IMR-90 (cell line): ENCODE measurements at regions not wholly inside any gene's neighbourhood (a gene's known extent, or its start where the extent isn't known, plus 50 kb on each side); places are given as distances from the start of the nearest gene placed in this dataset.

ENCODE experiments used
- ATAC-seq: fragments of 200-7000 bp; cut with Tn5 transposase; 2 replicates; pipeline ENCODE4 v1.9.1; 2020; ENCODE audit warnings: low read depth, mild to moderate bottlenecking, moderate library complexity
- BruUV-seq: library from RNA; stranded (reverse); fragments of 400-500 nt; replicated peaks from 2 replicates; lab custom pipeline; 2021; lab: Mats Ljungman, UMichigan
- CTCF ChIA-PET: fragments of 300-600 bp; formaldehyde crosslinking; extraction: SDS; loops from one replicate; lab custom pipeline; 2021; ENCODE audit warnings: antibody characterized with exemption; lab: Yijun Ruan, JAX
- POLR2A ChIA-PET: fragments of 300-600 bp; sonication (Branson Sonifier 250); formaldehyde crosslinking; loops from one replicate; lab custom pipeline; 2022; ENCODE audit warnings: antibody characterized with exemption; ENCODE audit not compliant: unreplicated experiment; lab: Charles Lee
- DNase-seq: peaks from one replicate; pipeline ENCODE4 v3.0.0; 2013
- H2AFZ ChIP-seq: replicated peaks from 2 replicates; pipeline ENCODE3; 2013; ENCODE audit warnings: low read length, mild to moderate bottlenecking; ENCODE audit not compliant: poor library complexity
- H2AK5ac ChIP-seq: 2 replicates; pipeline ENCODE4 v1.6.1; 2013; ENCODE audit warnings: low read depth, low read length, inconsistent platforms
- H2AK9ac ChIP-seq: replicated peaks from 2 replicates; pipeline ENCODE3; 2013; ENCODE audit warnings: mild to moderate bottlenecking, low read depth, low read length, moderate library complexity; ENCODE audit not compliant: poor library complexity
- H2BK120ac ChIP-seq: 2 replicates; pipeline ENCODE4 v1.6.1; 2013; ENCODE audit warnings: low read depth, low read length, inconsistent platforms
- H2BK15ac ChIP-seq: 3 replicates; pipeline ENCODE4 v1.6.1; 2013; ENCODE audit warnings: low read depth, low read length, inconsistent platforms
- H2BK20ac ChIP-seq: 2 replicates; pipeline ENCODE4 v1.6.1; 2013; ENCODE audit warnings: low read depth, mild to moderate bottlenecking, inconsistent platforms, low read length, moderate library complexity
- H2BK5ac ChIP-seq: 2 replicates; pipeline ENCODE4 v1.6.1; 2013; ENCODE audit warnings: mild to moderate bottlenecking, low read depth, low read length, inconsistent platforms; ENCODE audit not compliant: poor library complexity, severe bottlenecking
- H3K14ac ChIP-seq: replicated peaks from 2 replicates; pipeline ENCODE4 v1.6.1; 2013; ENCODE audit warnings: low read depth, low read length, inconsistent platforms
- H3K18ac ChIP-seq: 2 replicates; pipeline ENCODE4 v1.6.1; 2013; ENCODE audit warnings: low read depth, low read length, control low read depth
- H3K23ac ChIP-seq: 2 replicates; pipeline ENCODE4 v1.6.1; 2013; ENCODE audit warnings: low read depth, low read length, inconsistent platforms
- H3K27ac ChIP-seq: 2 replicates; pipeline ENCODE4 v1.5.1; 2013; ENCODE audit warnings: mild to moderate bottlenecking, control low read depth, low read length; ENCODE audit not compliant: insufficient read depth
- H3K27me3 ChIP-seq: 2 replicates; pipeline ENCODE4 v1.6.1; 2013; ENCODE audit warnings: low read length; ENCODE audit not compliant: control insufficient read depth, insufficient read depth
- H3K36me3 ChIP-seq: 2 replicates; pipeline ENCODE4 v1.6.1; 2013; ENCODE audit warnings: low read length, mixed read lengths; ENCODE audit not compliant: control insufficient read depth, insufficient read depth
- H3K4ac ChIP-seq: 2 replicates; pipeline ENCODE4 v1.6.1; 2013; ENCODE audit warnings: low read depth, low read length, inconsistent platforms
- H3K4me1 ChIP-seq: 2 replicates; pipeline ENCODE4 v1.6.1; 2013; ENCODE audit warnings: low read length, mixed read lengths; ENCODE audit not compliant: control insufficient read depth, insufficient read depth
- H3K4me2 ChIP-seq: 2 replicates; pipeline ENCODE4 v1.6.1; 2013; ENCODE audit warnings: low read depth, mild to moderate bottlenecking, control low read depth, low read length, moderate library complexity
- H3K4me3 ChIP-seq: 2 replicates; pipeline ENCODE4 v1.5.1; 2013; ENCODE audit warnings: low read depth, mild to moderate bottlenecking, control low read depth, low read length, moderate library complexity; ENCODE audit not compliant: insufficient read depth
- H3K56ac ChIP-seq: 2 replicates; pipeline ENCODE4 v1.6.1; 2013; ENCODE audit warnings: low read length, inconsistent platforms; ENCODE audit not compliant: insufficient read depth; ENCODE audit errors: extremely low read depth
- H3K79me1 ChIP-seq, 2 experiments: 2 replicates each; pipeline ENCODE4 v1.6.1; 2013; ENCODE audit warnings: low read length in 2 of 2, inconsistent platforms in 1 of 2, low read depth in 1 of 2
- H3K9ac ChIP-seq: 2 replicates; pipeline ENCODE4 v1.6.1; 2013; ENCODE audit warnings: low read depth, low read length, control low read depth
- H3K9me1 ChIP-seq: 2 replicates; pipeline ENCODE4 v1.6.1; 2013; ENCODE audit warnings: low read length, inconsistent platforms; ENCODE audit not compliant: insufficient read depth
- H3K9me3 ChIP-seq: 2 replicates; pipeline ENCODE4 v1.6.1; 2013; ENCODE audit warnings: low read length; ENCODE audit not compliant: control insufficient read depth, insufficient read depth
- H4K20me1 ChIP-seq: 2 replicates; pipeline ENCODE4 v1.6.1; 2013; ENCODE audit warnings: low read length, inconsistent platforms; ENCODE audit not compliant: insufficient read depth
- H4K5ac ChIP-seq: 2 replicates; pipeline ENCODE4 v1.6.1; 2013; ENCODE audit warnings: mild to moderate bottlenecking, low read depth, low read length, control low read depth
- H4K8ac ChIP-seq, 2 experiments: 2 replicates each; pipeline ENCODE4 v1.6.1; 2013; ENCODE audit warnings: low read depth in 2 of 2, low read length in 2 of 2, control low read depth in 1 of 2, inconsistent platforms in 1 of 2
- H4K91ac ChIP-seq: 2 replicates; pipeline ENCODE4 v1.6.1; 2013; ENCODE audit warnings: low read depth, low read length, inconsistent platforms; ENCODE audit not compliant: insufficient read depth
- BHLHE40 ChIP-seq: fragments of 150-350 bp; IDR thresholded peaks from 2 replicates; pipeline ENCODE4 v1.6.1; 2016; ENCODE audit warnings: mild to moderate bottlenecking, low read depth, low read length
- CEBPB ChIP-seq: IDR thresholded peaks from 2 replicates; pipeline ENCODE4 v1.6.1; 2012; ENCODE audit warnings: low read depth, low read length, improper control_type of control experiment
- CHD1 ChIP-seq: IDR thresholded peaks from 2 replicates; pipeline ENCODE4 v1.6.1; 2012; ENCODE audit warnings: low read depth, low read length, improper control_type of control experiment
- CTCF ChIP-seq: conservative IDR thresholded peaks from 2 replicates; pipeline ENCODE4 v1.5.1; 2012; ENCODE audit warnings: mild to moderate bottlenecking, low read depth, low read length, improper control_type of control experiment
- ELK1 ChIP-seq: fragments of 150-350 bp; IDR thresholded peaks from 2 replicates; pipeline ENCODE4 v1.6.1; 2016; ENCODE audit warnings: low read depth, mild to moderate bottlenecking, low read length, moderate library complexity, borderline replicate concordance
- FOS ChIP-seq: fragments of 150-350 bp; IDR thresholded peaks from 2 replicates; pipeline ENCODE4 v1.6.1; 2016; ENCODE audit warnings: low read depth, low read length
- MAFK ChIP-seq: IDR thresholded peaks from 2 replicates; pipeline ENCODE4 v1.6.1; 2012; ENCODE audit warnings: low read depth, low read length, improper control_type of control experiment
- MAZ ChIP-seq: IDR thresholded peaks from 2 replicates; pipeline ENCODE4 v1.6.1; 2012; ENCODE audit warnings: low read depth, mild to moderate bottlenecking, low read length, improper control_type of control experiment, moderate library complexity, borderline replicate concordance
- MXI1 ChIP-seq: IDR thresholded peaks from 2 replicates; pipeline ENCODE4 v1.6.1; 2012; ENCODE audit warnings: low read depth, mild to moderate bottlenecking, low read length, moderate library complexity, borderline replicate concordance
- NFE2L2 ChIP-seq: fragments of 150-350 bp; IDR thresholded peaks from 2 replicates; pipeline ENCODE4 v1.6.1; 2016; ENCODE audit warnings: low read depth, mild to moderate bottlenecking, low read length
- POLR2A ChIP-seq: IDR thresholded peaks from 2 replicates; pipeline ENCODE4 v1.6.1; 2012; ENCODE audit warnings: mild to moderate bottlenecking, low read depth, low read length
- RAD21 ChIP-seq: IDR thresholded peaks from 2 replicates; pipeline ENCODE4 v1.6.1; 2012; ENCODE audit warnings: low read length, improper control_type of control experiment
- RCOR1 ChIP-seq: IDR thresholded peaks from 2 replicates; pipeline ENCODE4 v1.6.1; 2012; ENCODE audit warnings: mild to moderate bottlenecking, low read length, improper control_type of control experiment; ENCODE audit not compliant: insufficient replicate concordance
- RFX5 ChIP-seq: IDR thresholded peaks from 2 replicates; pipeline ENCODE4 v1.8.0; 2012; ENCODE audit warnings: low read depth, mild to moderate bottlenecking, low read length, moderate library complexity
- SMC3 ChIP-seq: fragments of 150-350 bp; IDR thresholded peaks from 2 replicates; pipeline ENCODE4 v1.6.1; 2016; ENCODE audit warnings: low read depth, mild to moderate bottlenecking, antibody characterized with exemption, low read length, moderate library complexity
- USF2 ChIP-seq: fragments of 150-350 bp; IDR thresholded peaks from 2 replicates; pipeline ENCODE4 v1.6.1; 2017; ENCODE audit warnings: mild to moderate bottlenecking, antibody characterized with exemption, low read length, low read depth
- WGBS, 2 experiments: methylation state at CpG; one replicate each; pipeline versions ENCODE4 v1.1.5 to v1.1.7; 2013; ENCODE audit warnings: missing lambda C conversion rate in 2 of 2; ENCODE audit not compliant: insufficient read length in 1 of 2; ENCODE audit errors: extremely low coverage in 2 of 2; 5-methylcytosine and 5-hydroxymethylcytosine counted together
- dilution Hi-C: fragments of 300-500 bp; cut with HindIII; formaldehyde crosslinking; loops from one replicate; pipeline ENCODE4 v1.14.3; 2018; ENCODE audit warnings: low sequenced_read_pairs; ENCODE audit not compliant: unreplicated experiment
- in situ Hi-C: fragments of 300-500 bp; cut with MboI; formaldehyde crosslinking; loops from 3 replicates; pipeline ENCODE4 v1.14.3; 2019; ENCODE audit warnings: low sequenced_read_pairs, inconsistent platforms, mixed read lengths
- intact Hi-C: fragments of 100-400 bp; cut with micrococcal nuclease; formaldehyde crosslinking; loops from 2 replicates; pipeline ENCODE4 v1.10.0; 2022

GRCh38 chr4:126183206-126183605 lies 868.5 kb downstream of the FAT4 start:
- in situ Hi-C loops = no loop called here
- no peak for TF ChIP-seq USF2
- TF ChIP-seq CEBPB = no peak
- no peak for TF ChIP-seq MXI1
- no peak for TF ChIP-seq NFE2L2
- no peak for TF ChIP-seq POLR2A
- no peak for TF ChIP-seq MAZ
- no peak for TF ChIP-seq CHD1
- TF ChIP-seq RFX5 = no peak
- TF ChIP-seq ELK1 = no peak
- TF ChIP-seq CTCF = no peak
- TF ChIP-seq SMC3 = no peak
- TF ChIP-seq BHLHE40 = no peak
- TF ChIP-seq RAD21 = no peak
- no peak for TF ChIP-seq RCOR1
- no peak for TF ChIP-seq FOS
- no peak for TF ChIP-seq MAFK
- H2AK9ac ChIP-seq = no peak overlapping the region
- no peak overlapping the region for H3K9ac ChIP-seq
- BruUV-seq = no TSS peak
- no peak overlapping the region for H3K56ac ChIP-seq
- no peak overlapping the region for H3K14ac ChIP-seq
- H4K20me1 ChIP-seq = no peaks in the 10 kb centered on the region
- ChIA-PET POLR2A (no interaction called here), CTCF (no interaction called here)
- no peak overlapping the region for H3K27ac ChIP-seq
- H3K23ac ChIP-seq = no peak overlapping the region
- no peaks in the 10 kb centered on the region for H3K4me1 ChIP-seq
- H3K4me2 ChIP-seq = no peak overlapping the region
- no peak overlapping the region for H4K91ac ChIP-seq
- dilution Hi-C loops = no loop called here
- no peak overlapping the region for H2BK5ac ChIP-seq
- no peaks in the 10 kb centered on the region for H3K79me1 ChIP-seq
- no peaks in the 10 kb centered on the region for H3K9me1 ChIP-seq
- no peaks in the 10 kb centered on the region for H3K36me3 ChIP-seq
- no peak overlapping the region for H3K4ac ChIP-seq
- no peaks in the 10 kb centered on the region for H3K9me3 ChIP-seq
- intact Hi-C loops = no loop called here
- H4K5ac ChIP-seq = no peak overlapping the region
- H3K27me3 ChIP-seq = no peaks in the 10 kb centered on the region
- no peak overlapping the region for H3K4me3 ChIP-seq
- WGBS, 2 experiments = no CpG with 5 or more reads among the region's 2 CpGs
- no peak overlapping the region for H4K8ac ChIP-seq
- H2BK20ac ChIP-seq = no peak overlapping the region
- DNase-seq (no peak), ATAC-seq (no peak)
- H2AK5ac ChIP-seq = no peak overlapping the region
- H2BK15ac ChIP-seq = no peak overlapping the region
- no peak overlapping the region for H3K18ac ChIP-seq
- H2BK120ac ChIP-seq = no peak overlapping the region
- no peak overlapping the region for H2AFZ ChIP-seq
